HCT116 (cell line): ENCODE measurements at regions not wholly inside any gene's neighbourhood (a gene's known extent, or its start where the extent isn't known, plus 50 kb on each side); places are given as distances from the start of the nearest gene placed in this dataset.

ENCODE experiments used
- ATAC-seq: fragments of 200-7000 bp; cut with Tn5 transposase; 2 replicates; pipeline ENCODE4 v1.9.1; 2020; ENCODE audit warnings: mild to moderate bottlenecking, moderate library complexity
- BruUV-seq: library from RNA; stranded (reverse); fragments of 400-500 nt; replicated peaks from 2 replicates; lab custom pipeline; 2021; lab: Mats Ljungman, UMichigan
- CTCF ChIA-PET: fragments of 300-600 bp; sonication (Branson Sonifier 250); formaldehyde crosslinking; loops from one replicate; lab custom pipeline; 2021; ENCODE audit warnings: antibody characterized with exemption; lab: Charles Lee
- POLR2A ChIA-PET: fragments of 300-600, 350-600 bp; sonication (Branson Sonifier 250); formaldehyde crosslinking; loops from one replicate; lab custom pipeline; 2021; ENCODE audit warnings: antibody characterized with exemption; lab: Charles Lee
- RAD21 ChIA-PET, 2 experiments: fragments of 300-600 bp; sonication (Branson Sonifier 250); formaldehyde crosslinking; loops; one replicate each; lab custom pipeline; 2023; ENCODE audit warnings: low total read pairs in 2 of 2; ENCODE audit not compliant: uncharacterized antibody in 2 of 2, unreplicated experiment in 2 of 2, low non-redundant PET in 1 of 2; lab: Charles Lee
- DNase-seq: peaks from one replicate; pipeline ENCODE4 v3.0.0-alpha.2; 2010; ENCODE audit warnings: low read depth, low spot score
- H2AFZ ChIP-seq: fragments of 200-600 bp; shearing (Covaris generic), sonication (generic); 2 replicates; pipeline ENCODE4 v1.6.1; 2017; ENCODE audit warnings: low read depth, mixed run types, mixed read lengths, antibody characterized with exemption, low read length; ENCODE audit not compliant: poor library complexity, severe bottlenecking
- H3K27ac ChIP-seq: 2 replicates; pipeline ENCODE4 v1.5.1; 2012; ENCODE audit warnings: low read depth, low read length
- H3K27me3 ChIP-seq: fragments of 200-600 bp; sonication (generic); 2 replicates; pipeline ENCODE4 v1.6.1; 2016; ENCODE audit warnings: mixed run types, low read length, mixed read lengths; ENCODE audit not compliant: insufficient read depth
- H3K36me3 ChIP-seq, 2 experiments: fragments of 200-500 bp in 1 of 2; fragments of 200-600 bp in 1 of 2; sonication (Bioruptor generic) in 1 of 2; sonication (generic) in 1 of 2; 2 replicates each; pipeline versions ENCODE4 v1.5.1 to v1.6.1; 2014 to 2016; ENCODE audit warnings: low read length in 2 of 2, inconsistent platforms in 1 of 2, mixed read lengths in 1 of 2, mixed run types in 1 of 2; ENCODE audit not compliant: insufficient read depth in 2 of 2, control insufficient read depth in 1 of 2
- H3K4me1 ChIP-seq, 2 experiments: fragments of 200-600 bp in 1 of 2; sonication (generic) in 1 of 2; 2 replicates each; pipeline versions ENCODE4 v1.5.1 to v1.6.1; 2012 to 2017; ENCODE audit warnings: low read length in 2 of 2, inconsistent platforms in 1 of 2, mild to moderate bottlenecking in 1 of 2, mixed read lengths in 1 of 2, mixed run types in 1 of 2, moderate library complexity in 1 of 2; ENCODE audit not compliant: insufficient read depth in 2 of 2, control insufficient read depth in 1 of 2
- H3K4me2 ChIP-seq: fragments of 200-600 bp; sonication (generic); 2 replicates; pipeline ENCODE4 v1.6.1; 2017; ENCODE audit warnings: mixed run types, low read length, mixed read lengths
- H3K4me3 ChIP-seq, 2 experiments: fragments of 200-600 bp in 1 of 2; sonication (generic) in 1 of 2; replicated peaks in 1 of 2; 2 replicates each; pipeline ENCODE4 v1.5.1; 2011 to 2016; ENCODE audit warnings: low read length in 2 of 2, control low read depth in 1 of 2, low read depth in 1 of 2, mild to moderate bottlenecking in 1 of 2, mixed read lengths in 1 of 2, mixed run types in 1 of 2
- H3K79me2 ChIP-seq: fragments of 200-600 bp; sonication (generic); 2 replicates; pipeline ENCODE4 v1.6.1; 2017; ENCODE audit warnings: mild to moderate bottlenecking, mixed run types, low read length, moderate library complexity, mixed read lengths; ENCODE audit not compliant: insufficient read depth
- H3K9ac ChIP-seq: fragments of 200-600 bp; sonication (generic); 2 replicates; pipeline ENCODE4 v1.6.1; 2016; ENCODE audit warnings: low read length, mixed read lengths
- H3K9me2 ChIP-seq: fragments of 200-600 bp; sonication (generic), shearing (Covaris generic); 2 replicates; pipeline ENCODE4 v1.6.1; 2017; ENCODE audit warnings: mixed run types, mild to moderate bottlenecking, moderate library complexity; ENCODE audit not compliant: insufficient read depth
- H3K9me3 ChIP-seq, 2 experiments: fragments of 200-500 bp in 1 of 2; fragments of 200-600 bp in 1 of 2; sonication (Bioruptor generic) in 1 of 2; sonication (generic) in 1 of 2; 2 replicates each; pipeline ENCODE4 v1.6.1; 2014 to 2017; ENCODE audit warnings: low read length in 2 of 2, mixed read lengths in 2 of 2, inconsistent platforms in 1 of 2, low read depth in 1 of 2, mild to moderate bottlenecking in 1 of 2, mixed run types in 1 of 2, moderate library complexity in 1 of 2; ENCODE audit not compliant: control insufficient read depth in 1 of 2, insufficient read depth in 1 of 2
- H4K20me1 ChIP-seq: fragments of 200-600 bp; sonication (generic), shearing (Covaris generic); 2 replicates; pipeline ENCODE4 v1.6.1; 2017; ENCODE audit warnings: mixed run types, mild to moderate bottlenecking, moderate library complexity; ENCODE audit not compliant: insufficient read depth
- CEBPB ChIP-seq: IDR thresholded peaks from 2 replicates; pipeline ENCODE4 v1.6.1; 2012; ENCODE audit warnings: low read depth
- EGR1 ChIP-seq: IDR thresholded peaks from 2 replicates; pipeline ENCODE4 v1.6.1; 2012; ENCODE audit warnings: low read depth
- ELF1 ChIP-seq: IDR thresholded peaks from 2 replicates; pipeline ENCODE4 v1.6.1; 2012; ENCODE audit warnings: low read depth, borderline replicate concordance
- EZH2phosphoT487 ChIP-seq: fragments of 200-600 bp; IDR thresholded peaks from 2 replicates; pipeline ENCODE4 v1.6.1; 2018; ENCODE audit warnings: antibody characterized with exemption, borderline replicate concordance
- JUND ChIP-seq: IDR thresholded peaks from 2 replicates; pipeline ENCODE4 v1.6.1; 2012
- MAX ChIP-seq: IDR thresholded peaks from 2 replicates; pipeline ENCODE4 v1.6.1; 2012
- POLR2A ChIP-seq: IDR thresholded peaks from 2 replicates; pipeline ENCODE4 v1.7.0; 2011; ENCODE audit warnings: borderline replicate concordance; ENCODE audit not compliant: insufficient read depth, insufficient read length; ENCODE audit errors: extremely low read depth
- POLR2AphosphoS5 ChIP-seq: IDR thresholded peaks from 2 replicates; pipeline ENCODE4 v1.6.1; 2011; ENCODE audit warnings: mild to moderate bottlenecking, low read depth, low read length, moderate library complexity
- RAD21 ChIP-seq: IDR thresholded peaks from 2 replicates; pipeline ENCODE4 v1.6.1; 2012; ENCODE audit warnings: low read depth, mild to moderate bottlenecking
- REST ChIP-seq: IDR thresholded peaks from 2 replicates; pipeline ENCODE4 v1.6.1; 2012; ENCODE audit warnings: low read depth
- SIN3A ChIP-seq: IDR thresholded peaks from 2 replicates; pipeline ENCODE4 v1.6.1; 2012; ENCODE audit warnings: low read depth
- SP1 ChIP-seq: IDR thresholded peaks from 2 replicates; pipeline ENCODE4 v1.6.1; 2012; ENCODE audit warnings: low read depth
- SRF ChIP-seq: IDR thresholded peaks from 2 replicates; pipeline ENCODE4 v1.6.1; 2012; ENCODE audit warnings: low read depth
- TCF7L2 ChIP-seq: IDR thresholded peaks from 2 replicates; pipeline ENCODE4 v1.7.0; 2011; ENCODE audit warnings: borderline replicate concordance, inconsistent platforms; ENCODE audit not compliant: insufficient read depth, insufficient read length; ENCODE audit errors: extremely low read depth
- YY1 ChIP-seq: IDR thresholded peaks from 2 replicates; pipeline ENCODE4 v1.6.1; 2011; ENCODE audit warnings: low read length, low read depth, moderate library complexity, mild to moderate bottlenecking; ENCODE audit not compliant: insufficient replicate concordance; ENCODE audit errors: extremely low read depth
- ZFX ChIP-seq: fragments of 450-650 bp; IDR thresholded peaks from 2 replicates; pipeline ENCODE4 v1.6.1; 2017
- intact Hi-C: fragments of 100-400 bp; cut with micrococcal nuclease; formaldehyde crosslinking; loops from 2 replicates; pipeline ENCODE4 v1.10.0; 2022
- TF ChIP-seq, protein P1 (sequence below): IDR thresholded peaks from 2 replicates; pipeline ENCODE4 v1.6.1; 2012

DNA sequence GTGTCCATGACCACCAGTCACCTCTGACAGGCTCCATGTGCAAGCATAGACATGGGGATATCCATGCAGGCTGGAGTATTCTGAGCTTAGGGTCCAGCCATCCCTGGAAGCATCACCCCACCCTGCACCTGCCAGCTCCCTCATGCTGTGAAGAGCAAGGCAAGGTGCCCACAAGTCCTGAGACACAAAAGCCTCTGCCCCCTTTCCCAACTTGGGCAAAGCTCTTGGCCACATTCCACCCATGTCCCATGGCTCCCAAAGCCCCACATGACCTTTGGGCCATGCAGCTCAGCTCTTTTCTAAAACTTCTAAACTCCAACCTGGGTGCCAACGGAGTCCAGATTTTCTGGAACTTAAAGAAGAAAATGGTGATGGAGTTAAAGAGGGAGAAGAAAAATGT lies 99.8 kb upstream of the SH3BP4 start:
- Histone ChIP-seq H3K27ac (no peak overlapping the region), H3K4me3 (no peak overlapping the region), H3K27me3 (no peaks in the 10 kb centered on the region), H3K36me3 (no peaks in the 10 kb centered on the region), H3K4me2 (no peak overlapping the region), H3K9me2 (no peaks in the 10 kb centered on the region), H4K20me1 (no peaks in the 10 kb centered on the region), H3K9me3 (no peaks in the 10 kb centered on the region), H2AFZ (no peak overlapping the region), H3K9ac (no peak overlapping the region), H3K4me1 (no peaks in the 10 kb centered on the region), H3K79me2 (no peaks in the 10 kb centered on the region)
- no peak for ATAC-seq
- CTCF ChIA-PET: no interaction called here
- intact Hi-C loops: no loop called here
- RAD21 ChIA-PET: no interaction called here
- POLR2A ChIA-PET: no interaction called here
- TF ChIP-seq SRF (no peak), POLR2AphosphoS5 (no peak), YY1 (no peak), CEBPB (no peak), EZH2phosphoT487 (no peak), REST (no peak), ELF1 (no peak), EGR1 (no peak), ZFX (no peak), SP1 (no peak), SIN3A (no peak), RAD21 (no peak), JUND (no peak), POLR2A (no peak), MAX (no peak), TCF7L2 (no peak)
- TF ChIP-seq, protein P1, sequence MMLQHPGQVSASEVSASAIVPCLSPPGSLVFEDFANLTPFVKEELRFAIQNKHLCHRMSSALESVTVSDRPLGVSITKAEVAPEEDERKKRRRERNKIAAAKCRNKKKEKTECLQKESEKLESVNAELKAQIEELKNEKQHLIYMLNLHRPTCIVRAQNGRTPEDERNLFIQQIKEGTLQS: no peak
- no peak for DNase-seq
- BruUV-seq: no TSS peak
